Ishikawa (cell line): ENCODE measurements at regions not wholly inside any gene's neighbourhood (a gene's known extent, or its start where the extent isn't known, plus 50 kb on each side); places are given as distances from the start of the nearest gene placed in this dataset.

Source experiments
- CEBPB ChIP-seq: IDR thresholded peaks from 2 replicates; pipeline ENCODE4 v1.6.1; 2012
- NFIC ChIP-seq: IDR thresholded peaks from 2 replicates; pipeline ENCODE4 v1.6.1; 2012
- TAF1 ChIP-seq: IDR thresholded peaks from 2 replicates; pipeline ENCODE4 v1.6.1; 2012; ENCODE audit warnings: low read depth, mild to moderate bottlenecking
- YY1 ChIP-seq: IDR thresholded peaks from 2 replicates; pipeline ENCODE4 v1.6.1; 2012; ENCODE audit warnings: low read depth
- ZBTB7A ChIP-seq: IDR thresholded peaks from 2 replicates; pipeline ENCODE4 v1.6.1; 2012; ENCODE audit warnings: low read depth
- TF ChIP-seq, protein P1 (sequence below): IDR thresholded peaks from 2 replicates; pipeline ENCODE4 v1.6.1; 2012; ENCODE audit warnings: low read depth, mild to moderate bottlenecking

DNA sequence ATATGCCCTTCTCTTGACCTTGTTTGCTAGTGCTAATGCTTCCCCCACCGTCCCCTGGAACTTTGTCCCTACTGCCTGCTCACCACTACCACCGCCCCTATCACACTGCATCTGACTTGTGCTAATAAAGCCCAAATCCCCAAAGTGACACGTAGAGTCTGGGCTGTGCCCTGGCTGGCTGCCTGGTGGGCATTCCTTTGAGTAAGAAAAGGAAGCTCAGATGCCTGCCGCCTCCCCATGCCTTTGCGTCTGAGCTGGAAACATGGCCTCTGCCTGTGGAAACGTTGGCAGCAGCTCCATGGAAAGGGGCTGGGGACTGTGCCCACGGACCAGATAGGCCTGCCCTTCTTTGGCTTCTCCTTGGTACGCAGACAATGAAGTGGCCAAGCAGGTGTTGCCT lies 138.3 kb downstream of the CYP26A1 start:
- TF ChIP-seq TAF1, result no peak
- TF ChIP-seq CEBPB, result no peak
- TF ChIP-seq, protein P1, sequence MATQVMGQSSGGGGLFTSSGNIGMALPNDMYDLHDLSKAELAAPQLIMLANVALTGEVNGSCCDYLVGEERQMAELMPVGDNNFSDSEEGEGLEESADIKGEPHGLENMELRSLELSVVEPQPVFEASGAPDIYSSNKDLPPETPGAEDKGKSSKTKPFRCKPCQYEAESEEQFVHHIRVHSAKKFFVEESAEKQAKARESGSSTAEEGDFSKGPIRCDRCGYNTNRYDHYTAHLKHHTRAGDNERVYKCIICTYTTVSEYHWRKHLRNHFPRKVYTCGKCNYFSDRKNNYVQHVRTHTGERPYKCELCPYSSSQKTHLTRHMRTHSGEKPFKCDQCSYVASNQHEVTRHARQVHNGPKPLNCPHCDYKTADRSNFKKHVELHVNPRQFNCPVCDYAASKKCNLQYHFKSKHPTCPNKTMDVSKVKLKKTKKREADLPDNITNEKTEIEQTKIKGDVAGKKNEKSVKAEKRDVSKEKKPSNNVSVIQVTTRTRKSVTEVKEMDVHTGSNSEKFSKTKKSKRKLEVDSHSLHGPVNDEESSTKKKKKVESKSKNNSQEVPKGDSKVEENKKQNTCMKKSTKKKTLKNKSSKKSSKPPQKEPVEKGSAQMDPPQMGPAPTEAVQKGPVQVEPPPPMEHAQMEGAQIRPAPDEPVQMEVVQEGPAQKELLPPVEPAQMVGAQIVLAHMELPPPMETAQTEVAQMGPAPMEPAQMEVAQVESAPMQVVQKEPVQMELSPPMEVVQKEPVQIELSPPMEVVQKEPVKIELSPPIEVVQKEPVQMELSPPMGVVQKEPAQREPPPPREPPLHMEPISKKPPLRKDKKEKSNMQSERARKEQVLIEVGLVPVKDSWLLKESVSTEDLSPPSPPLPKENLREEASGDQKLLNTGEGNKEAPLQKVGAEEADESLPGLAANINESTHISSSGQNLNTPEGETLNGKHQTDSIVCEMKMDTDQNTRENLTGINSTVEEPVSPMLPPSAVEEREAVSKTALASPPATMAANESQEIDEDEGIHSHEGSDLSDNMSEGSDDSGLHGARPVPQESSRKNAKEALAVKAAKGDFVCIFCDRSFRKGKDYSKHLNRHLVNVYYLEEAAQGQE, result no peak
- no peak for TF ChIP-seq ZBTB7A
- TF ChIP-seq YY1, result no peak
- no peak for TF ChIP-seq NFIC
